HG02610 (cell line): ENCODE measurements at regions not wholly inside any gene's neighbourhood (a gene's known extent, or its start where the extent isn't known, plus 50 kb on each side); places are given as distances from the start of the nearest gene placed in this dataset.

ENCODE experiments used
- ATAC-seq: cut with Tn5 transposase; IDR thresholded peaks from one replicate; pipeline ENCODE4 v1.9.1; 2021; ENCODE audit warnings: mild to moderate bottlenecking, moderate library complexity; ENCODE audit not compliant: unreplicated experiment

DNA sequence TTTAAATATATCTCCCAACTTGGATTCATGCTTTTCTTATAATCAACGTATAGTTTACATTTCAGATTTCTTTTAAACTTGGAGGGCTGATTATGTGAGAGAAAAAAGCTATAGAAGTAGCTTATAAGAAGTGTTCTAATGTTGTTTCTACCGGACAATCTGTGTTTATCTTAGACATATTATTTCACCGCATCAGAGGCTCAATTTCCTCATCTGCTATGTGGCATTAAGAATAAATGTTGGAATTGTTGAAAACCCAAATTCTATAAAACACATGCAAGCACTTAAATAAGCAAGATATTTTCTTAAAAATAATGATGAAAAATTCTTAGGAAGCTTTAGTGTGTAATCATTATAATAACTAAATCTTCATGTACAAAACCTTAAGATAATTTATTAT lies 407.9 kb downstream of the HRH4 start:
- no peak for ATAC-seq

DNA sequence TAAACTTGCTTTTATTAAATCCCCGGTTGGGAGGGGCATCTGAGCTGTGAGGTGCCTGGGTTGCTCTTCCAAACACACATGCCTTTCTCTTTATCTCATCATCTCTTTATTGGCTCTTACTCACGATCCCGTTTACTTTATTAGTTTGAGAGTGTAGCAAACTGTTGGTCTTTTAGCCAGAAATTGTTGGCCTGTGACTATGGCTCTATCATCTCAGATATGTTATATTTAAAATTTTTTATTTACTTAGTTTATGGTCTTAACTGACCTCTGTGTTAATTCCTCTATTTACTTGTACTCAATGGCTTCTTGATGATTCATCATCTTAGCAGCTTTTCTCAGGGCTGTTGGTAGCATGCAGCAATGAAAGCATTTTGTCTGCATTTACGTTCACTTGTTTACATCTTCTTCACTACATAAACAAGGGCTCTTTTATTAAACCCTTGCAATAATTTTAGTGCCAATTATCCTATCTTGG lies 408.4 kb downstream of the HRH4 start:
- ATAC-seq: no peak

DNA sequence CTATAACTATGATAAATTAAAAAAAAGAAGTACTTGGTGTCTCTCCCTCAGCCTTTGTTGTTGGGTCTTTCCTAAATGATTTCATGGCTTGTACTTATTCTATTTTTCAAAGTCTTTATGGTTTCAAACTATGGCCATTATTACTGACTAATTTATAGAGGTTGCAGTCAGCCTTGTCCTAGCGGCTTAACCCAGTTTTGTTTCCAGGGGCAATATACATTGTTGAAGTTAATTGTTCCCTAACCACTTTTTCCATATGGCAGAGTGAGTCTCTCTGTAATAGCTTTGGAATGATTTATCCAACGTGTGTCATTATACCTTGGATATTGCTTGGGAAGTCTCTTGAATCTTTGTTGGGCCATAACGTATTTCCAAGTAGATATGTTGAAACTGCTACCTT lies 408.8 kb downstream of the HRH4 start:
- no peak for ATAC-seq

DNA sequence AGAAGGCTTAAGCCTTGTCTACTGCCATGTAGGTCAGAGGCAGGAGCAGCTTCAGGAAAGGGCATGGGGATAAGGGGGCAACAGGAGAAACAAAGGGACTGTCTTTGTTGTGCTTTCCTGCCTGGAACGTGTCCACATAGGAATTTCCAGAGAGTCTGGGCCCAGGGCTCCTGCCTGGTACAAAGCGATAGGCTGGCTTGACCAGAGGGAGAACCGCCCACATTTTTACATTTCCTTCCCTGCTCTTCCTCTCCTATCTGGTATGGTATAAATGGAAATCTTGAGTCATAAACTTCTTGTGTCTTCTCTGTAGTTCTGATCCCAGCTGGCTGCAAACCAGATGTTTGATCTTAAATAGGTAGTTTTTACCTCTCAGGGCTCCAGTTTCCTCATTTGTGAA lies 414.8 kb downstream of the HRH4 start:
- ATAC-seq: no peak

DNA sequence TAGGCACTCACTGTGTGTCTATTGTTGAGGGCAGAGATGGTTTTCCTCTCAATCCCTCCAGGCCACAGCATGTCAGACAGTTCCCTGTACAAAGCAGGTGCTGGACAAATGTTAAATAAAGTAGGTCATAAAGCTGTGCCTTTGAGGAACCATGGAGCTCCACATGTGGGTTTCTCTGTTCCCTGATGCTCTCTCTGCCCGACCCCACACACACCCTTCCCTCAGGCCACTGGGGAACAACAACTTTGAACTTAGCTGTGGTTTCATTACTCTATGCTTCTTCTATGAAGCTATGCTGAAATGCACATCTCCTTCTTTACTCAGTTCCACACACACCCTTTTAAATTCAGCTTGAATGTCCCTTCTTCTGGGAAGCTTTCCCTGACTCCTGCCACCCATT lies 415.3 kb downstream of the HRH4 start:
- no peak for ATAC-seq

DNA sequence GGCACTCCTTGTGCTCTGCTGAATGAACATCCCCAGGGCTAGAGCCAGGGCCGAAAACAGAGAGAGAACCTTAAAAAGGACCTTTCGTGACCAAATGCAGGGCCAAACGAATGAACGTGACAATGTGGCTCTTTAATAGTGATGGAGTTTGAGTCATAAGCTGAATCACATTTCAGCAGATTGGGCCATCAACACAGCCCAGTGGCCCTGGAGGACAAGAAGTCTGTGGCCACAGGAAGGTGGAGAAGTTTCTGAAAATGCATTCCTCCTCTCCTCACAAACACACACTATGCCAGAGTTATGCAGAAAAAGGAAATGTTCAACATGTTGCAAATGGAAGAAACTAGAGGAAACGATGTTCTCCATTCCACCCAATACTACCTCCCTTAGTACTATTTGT lies 415.8 kb downstream of the HRH4 start:
- no peak for ATAC-seq

DNA sequence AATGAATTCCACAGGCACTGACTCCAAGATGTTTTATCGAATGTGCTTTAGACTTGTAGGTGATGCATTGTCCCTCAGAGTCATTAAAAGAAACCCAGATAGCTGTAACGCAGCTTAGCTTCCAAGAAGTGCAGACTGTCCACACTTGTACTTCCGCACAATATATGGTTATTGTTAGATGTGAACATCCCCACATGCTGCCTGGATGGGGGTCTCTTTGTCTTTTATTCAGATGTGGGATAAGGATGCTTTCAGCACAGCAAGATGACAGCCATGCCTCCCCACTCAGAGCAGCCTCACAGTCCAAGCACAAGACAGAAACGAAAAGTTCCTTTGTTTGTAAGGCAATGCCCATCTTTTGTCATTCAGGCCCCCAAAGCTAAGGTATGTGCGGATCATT lies 416.6 kb downstream of the HRH4 start:
- no peak for ATAC-seq

DNA sequence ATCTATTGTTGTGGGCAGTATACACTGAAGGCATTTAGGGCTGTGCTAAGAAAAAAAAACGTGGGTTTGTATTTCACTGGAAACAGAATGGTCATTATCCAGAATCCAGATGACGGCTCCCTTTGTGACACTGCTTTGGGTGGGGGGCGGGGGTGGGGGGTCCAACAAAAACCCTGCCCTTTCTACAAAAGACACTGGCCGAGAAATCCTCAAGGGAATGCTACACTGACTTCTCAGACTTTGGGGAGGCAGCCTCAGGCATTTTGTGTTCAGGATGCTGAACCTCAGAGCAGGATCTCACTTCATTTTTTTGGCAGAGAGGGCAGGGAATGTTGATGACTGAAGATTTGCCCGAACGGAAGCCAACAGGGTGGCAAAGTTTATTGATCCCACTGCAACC lies 417.1 kb downstream of the HRH4 start:
- ATAC-seq: no peak

DNA sequence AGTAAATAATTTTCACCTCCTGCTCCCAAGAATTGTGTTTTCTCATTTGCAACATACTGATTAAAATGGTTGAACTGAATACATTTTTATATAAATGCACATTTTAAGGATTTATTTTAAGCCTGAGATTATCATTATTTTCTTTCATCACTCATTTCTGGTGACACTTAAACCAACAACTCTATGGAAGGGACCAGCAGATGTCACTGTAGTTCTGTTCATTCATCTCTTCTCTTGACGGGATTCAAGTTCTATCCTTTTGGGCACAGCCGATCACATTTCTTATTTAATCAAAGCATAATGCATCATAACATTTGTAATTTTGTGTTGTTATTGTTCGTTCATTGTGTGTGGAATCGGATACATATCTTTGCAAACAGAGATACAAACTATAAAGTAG lies 417.9 kb downstream of the HRH4 start:
- ATAC-seq: no peak

DNA sequence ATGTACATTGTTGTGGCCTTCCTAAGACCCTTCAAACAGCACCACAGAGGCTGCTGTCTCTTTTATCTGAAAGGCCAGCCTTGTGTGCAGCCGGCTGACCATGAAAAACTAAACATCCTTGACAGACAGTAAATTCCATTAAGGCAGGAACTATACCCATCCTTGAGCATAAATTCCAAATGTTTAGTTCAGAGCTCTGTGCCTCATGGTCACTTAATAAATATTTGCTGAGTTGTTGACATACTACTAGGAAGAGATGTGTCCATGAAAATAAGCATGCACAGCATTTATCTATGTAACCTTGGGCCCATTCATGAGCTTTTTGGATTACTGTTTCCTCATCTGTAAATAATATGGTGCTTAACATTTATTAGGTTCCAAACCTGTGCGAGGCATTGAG lies 424.8 kb downstream of the HRH4 start:
- ATAC-seq: no peak

DNA sequence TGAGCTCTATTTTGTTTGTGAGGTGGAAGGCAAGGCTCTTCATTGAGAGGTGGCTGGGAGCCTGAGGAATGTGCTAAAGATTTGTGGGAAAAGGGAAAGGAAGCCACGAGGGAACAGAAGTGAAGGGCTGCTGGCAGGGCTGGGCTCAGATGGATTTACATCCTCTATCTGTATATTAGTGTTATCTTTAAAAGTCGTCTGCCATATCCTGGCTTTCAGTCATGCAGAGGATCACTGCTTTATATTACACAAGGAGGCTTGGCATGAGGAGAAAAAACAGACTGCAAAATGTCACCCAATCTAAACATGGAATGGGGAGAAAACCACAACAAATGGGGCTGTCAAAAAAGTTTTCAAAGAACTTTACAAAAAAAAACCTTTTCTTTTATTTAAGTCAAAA lies 434.4 kb downstream of the HRH4 start:
- no peak for ATAC-seq

DNA sequence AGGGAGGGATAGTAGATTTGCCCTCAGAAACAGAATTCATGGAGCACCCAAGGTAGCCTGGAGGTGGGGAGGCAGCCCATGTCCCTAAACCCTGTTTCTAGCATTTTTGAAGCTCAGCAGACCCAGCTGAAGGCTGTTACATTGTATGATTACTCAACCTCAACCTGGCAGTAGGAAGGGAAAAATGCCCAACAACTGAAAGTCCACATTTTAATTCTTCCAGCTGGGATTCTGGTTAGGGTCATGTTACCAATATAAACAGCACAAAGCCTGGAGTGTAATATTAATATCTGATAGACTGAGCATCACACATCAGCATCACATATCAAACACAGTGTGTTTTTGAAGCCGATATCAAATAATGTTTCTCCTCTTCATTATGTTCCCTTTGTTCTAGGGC lies 437.0 kb downstream of the HRH4 start:
- ATAC-seq: no peak

DNA sequence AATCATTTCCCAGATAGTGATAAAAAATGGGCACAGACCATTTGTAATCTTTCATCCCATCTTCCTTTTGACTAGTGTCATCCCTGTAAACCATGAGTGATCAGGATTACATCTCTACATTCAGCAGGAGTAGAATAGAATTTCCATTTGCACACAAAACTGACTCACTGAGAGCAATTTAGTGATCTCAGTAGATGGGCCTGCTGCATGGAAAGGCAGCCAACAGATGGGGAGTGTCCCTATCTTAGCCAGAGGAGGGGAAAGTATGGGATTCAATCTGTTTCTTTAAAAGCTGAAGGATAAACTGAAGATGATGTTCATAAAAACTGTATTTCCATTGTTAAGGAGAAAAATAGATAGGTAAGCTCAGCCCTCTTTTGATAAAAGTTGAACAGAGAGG lies 441.7 kb downstream of the ZNF521 start:
- no peak for ATAC-seq

DNA sequence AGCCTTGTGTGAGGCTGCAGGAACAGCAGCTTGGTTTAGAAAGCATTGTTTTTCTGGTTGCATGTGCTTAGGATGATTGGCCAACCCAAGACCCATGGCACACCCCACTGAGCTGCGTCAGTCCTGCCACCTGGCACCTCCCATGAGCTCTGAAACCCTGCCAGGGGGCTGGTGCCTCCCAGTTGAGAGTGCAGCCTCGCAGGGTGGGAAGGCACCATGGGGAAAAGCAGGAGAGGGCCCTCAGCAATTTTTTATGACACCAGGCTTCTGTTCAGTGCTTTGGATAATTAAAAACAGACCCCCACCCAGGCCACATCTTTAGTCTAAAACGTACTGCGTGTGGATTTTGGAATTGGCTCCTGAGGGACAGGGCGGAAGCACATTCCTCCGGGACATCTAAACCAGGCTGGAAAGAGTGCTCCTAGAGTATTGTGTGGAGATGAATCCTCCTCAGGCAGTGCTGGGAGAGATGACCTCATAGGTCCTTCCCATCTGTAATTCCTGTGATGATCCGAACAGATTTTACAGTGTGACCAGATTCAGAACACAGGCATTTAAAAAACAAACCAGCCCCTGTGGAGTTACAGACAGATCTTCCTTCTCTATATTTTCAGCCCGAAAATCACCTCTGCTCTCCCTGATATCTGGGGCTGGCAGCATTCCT lies 438.3 kb downstream of the ZNF521 start:
- ATAC-seq: no peak

DNA sequence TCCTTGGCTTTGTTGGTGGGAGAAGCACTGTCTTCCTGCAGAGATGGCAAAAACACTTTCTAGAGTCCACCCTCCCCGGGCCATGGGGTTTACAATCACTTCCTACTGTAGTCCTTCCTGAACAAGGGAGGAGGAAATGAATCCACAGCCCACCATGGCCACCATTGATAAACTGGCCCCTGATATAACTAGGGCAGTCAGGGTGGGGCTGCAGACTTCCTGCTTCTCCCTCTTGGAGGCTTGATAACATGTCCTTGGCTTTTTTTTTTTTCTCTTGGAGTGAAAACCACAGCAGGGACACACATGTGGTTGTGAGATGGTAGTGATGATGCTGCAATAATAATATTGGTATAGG lies 437.8 kb downstream of the ZNF521 start:
- ATAC-seq: no peak

DNA sequence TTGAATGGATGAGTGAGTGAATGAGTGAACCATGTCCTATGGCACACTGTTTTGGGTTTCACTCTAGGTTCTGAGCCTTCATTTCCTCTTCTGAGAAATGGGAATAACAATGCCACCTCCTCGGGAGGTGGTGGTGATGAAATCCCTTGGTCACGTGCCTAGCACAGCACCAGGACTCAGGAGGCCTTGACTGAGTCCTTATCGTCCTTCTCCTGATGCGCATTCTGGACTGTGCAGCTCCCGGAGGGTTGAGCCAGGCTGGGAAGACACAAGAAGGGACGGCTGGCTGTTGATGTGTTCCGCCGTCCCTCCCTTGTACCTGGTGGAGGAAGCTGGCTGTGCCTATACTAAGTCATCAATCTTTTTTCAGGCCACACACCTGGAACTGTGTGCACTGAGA lies 437.3 kb downstream of the ZNF521 start:
- ATAC-seq: no peak

DNA sequence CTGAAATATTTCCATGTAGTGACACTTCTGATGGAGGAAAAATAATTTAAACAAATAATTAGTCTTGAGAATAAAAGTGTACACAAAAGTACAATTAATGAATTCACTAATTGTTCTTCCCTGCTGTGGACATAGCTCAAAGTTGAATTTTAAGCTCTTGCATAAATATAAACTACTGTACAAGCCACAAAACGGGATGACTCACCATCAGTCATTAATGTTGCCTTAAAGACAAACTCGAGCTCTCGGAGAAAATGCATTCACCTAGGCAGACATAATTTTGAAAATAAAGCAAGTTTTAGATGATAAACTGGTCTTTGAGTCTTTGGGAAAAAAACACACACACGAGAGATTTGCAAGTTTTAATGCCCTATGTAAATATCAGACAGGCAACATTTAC lies 436.4 kb downstream of the ZNF521 start:
- ATAC-seq: no peak

DNA sequence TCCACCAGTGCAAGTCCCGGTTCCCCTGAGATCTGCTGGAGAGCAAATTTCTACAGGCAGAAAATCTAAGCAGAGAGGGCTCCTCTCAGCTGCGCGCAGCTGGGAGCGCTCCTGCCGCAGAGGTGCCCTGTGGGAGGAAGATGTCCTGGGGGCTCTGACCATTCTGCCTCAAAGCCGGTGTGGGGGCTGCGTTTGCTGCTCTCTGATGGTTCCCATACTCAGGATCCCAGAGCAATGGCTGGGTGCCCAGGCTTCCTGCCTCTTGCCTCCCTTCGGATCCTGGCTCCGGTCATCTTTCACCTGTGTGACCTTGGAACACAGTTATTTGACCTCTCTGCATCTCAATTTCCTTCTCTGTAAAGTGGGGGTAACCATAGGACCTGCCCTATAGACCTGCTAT lies 434.2 kb downstream of the ZNF521 start:
- ATAC-seq: no peak

DNA sequence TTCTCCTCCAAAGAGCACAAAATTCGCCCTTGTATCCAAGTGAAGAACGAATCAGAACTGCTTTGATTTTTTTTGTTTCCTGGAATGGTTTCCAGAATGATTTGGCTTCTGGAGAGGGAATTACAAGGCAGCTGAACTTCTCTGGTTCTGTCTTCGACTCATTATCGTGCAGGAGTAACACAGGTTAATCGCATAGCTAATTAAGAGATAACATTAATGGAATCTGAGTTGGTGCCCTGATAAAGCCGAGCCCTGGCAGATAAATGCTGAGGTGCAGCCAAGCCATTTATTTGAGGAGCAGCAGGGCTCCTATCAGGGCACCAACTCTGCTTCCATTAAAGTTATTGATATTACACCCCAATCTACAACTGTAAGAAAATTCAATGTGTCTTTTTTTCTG lies 433.7 kb downstream of the ZNF521 start:
- no peak for ATAC-seq

DNA sequence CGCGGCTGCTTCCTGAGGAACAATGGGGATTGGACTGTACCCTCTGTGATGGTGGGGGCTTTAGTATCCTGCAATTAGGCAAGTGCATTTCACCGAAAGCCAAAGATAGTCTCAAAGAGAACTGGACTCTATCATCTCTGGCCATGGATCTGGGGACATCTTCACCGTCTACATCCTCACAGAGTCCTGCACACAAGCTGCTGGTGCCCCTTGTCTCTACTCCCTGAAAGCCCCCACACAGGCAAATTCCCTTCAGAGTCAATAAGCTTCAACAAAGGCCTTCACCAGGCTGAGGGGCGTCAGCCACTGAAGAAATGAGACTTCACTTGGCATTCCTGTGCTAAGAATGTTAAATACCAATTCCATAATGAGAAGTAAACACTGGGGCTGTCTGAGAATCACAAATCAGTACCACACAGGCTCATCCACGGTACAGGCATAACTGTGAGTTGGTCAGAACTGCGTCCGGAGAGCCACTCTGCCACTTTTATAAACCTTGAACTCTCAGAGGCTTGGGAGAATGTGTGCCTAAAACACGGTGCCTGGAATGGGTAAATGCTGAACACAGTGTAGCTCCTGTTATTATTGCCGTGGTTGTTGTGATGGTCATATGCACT lies 432.7 kb downstream of the ZNF521 start:
- ATAC-seq: no peak

DNA sequence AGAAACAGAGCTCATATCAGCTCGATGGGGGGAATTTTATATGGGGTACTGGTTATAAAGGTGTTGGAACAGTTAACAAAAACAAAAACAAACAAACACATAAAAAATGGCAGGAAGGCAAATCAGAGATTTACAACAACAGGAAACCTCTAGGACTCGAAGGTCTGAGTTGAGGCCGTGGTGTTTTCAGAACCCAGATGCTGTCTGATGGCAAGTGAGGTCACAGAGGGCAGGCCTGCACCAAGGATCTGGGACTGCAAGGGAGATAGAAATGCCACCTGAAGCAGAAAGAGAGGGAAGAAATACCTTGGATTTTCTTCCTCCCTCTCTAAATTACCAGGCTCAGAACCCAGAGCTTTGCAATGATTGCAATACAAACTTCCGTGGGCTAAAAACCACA lies 429.5 kb downstream of the ZNF521 start:
- no peak for ATAC-seq

DNA sequence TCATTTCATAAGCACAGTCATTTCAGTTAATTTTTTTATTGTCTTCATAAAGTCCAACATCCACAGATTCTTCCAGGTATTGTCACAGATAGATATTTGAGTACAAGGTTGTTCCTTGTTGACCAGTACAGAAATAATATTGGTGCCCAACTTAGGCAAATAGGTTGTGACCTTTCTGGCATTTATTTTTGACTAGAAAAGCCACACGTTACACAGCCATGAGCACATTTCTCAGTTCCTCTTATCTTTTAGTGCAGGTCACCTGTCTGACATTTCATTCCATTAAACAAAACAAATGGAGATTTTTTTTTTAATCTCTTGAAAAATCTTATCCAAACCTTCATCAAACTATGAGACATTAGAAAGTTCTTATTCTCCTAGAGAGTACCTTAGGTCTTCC lies 428.8 kb downstream of the ZNF521 start:
- peak; percentile 84 for ATAC-seq

DNA sequence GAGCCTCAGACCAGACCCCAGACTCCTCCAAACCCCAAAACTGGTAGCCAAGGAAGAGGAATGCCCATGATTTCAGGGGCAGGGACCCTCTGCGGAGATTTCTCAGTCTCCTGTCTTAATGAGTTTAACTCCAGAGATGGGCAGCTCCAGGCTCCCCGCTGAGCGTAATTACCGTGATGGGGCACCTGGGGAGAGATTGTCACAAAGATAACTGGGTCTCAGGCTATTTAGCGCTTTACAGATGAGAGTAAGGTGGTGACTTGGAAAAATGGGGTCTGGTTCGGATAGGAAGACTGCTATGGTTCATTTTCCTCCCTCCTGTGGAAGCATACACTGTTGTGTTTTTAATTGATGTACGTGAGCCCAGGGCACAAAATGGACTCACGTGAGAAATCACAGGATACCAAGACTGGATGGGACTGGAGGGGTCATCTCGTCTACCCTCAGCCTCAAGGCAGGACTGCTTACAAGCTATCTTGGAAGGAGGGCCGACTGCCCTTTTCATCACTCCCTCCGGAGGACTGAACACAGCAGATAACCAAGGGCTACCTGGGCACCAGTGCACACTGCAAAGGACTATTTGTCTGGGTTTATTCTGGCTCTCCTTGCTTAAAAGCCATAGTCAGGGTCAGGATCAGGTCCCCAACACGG lies 427.8 kb downstream of the ZNF521 start:
- no peak for ATAC-seq
